ENCODE measurements at regions not wholly inside any gene's neighbourhood (a gene's known extent, or its start where the extent isn't known, plus 50 kb on each side); places are given as distances from the start of the nearest gene placed in this dataset.
"Not testable (repeated sequence)": the region's sequence is repeated elsewhere in the genome, so short reads cannot be mapped to it uniquely, and the experiment has no call there.

DNA sequence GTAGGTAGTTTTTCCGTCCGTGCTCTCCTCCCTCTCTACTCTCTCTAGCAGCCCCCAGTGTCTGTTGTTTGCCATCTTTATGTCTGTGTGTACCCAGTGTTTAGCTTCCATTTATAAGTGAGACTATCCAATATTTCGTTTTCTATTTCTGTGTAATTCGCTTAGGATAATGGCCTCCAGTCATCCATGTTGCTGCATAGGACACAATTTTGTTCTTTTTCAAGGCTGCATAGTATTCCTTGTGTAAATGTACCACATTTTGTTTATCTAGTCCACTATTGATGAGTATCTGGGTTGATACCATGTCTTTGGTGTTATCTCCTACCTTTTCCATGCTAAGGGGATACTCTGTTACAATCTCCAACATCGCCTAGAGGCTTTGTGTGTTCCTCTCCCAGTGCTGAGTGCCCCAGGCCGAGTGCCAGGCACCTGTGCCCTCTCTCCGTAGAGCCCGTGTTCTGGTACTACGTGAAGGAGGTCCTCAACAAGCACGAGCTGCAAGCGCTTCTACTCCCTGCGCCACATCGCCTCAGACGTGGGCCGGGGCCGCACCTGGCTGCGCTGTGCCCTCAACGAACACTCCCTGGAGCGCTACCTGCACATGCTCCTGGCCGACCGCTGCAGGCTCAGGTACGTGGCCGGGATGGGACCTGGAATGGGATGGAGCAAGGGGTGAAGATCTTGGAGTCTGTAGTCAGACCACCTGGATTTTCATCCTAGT lies 51.0 kb downstream of the NPIPB11 start:
- POLR2A ChIA-PET; H3K4me1 ChIP-seq (ENCODE audit: control insufficient read depth in 2 of 2, insufficient read depth in 2 of 2, low read length in 2 of 2); intact Hi-C loops (cut with micrococcal nuclease); H3K9me3 ChIP-seq (ENCODE audit: control insufficient read depth in 2 of 3, low read length in 3 of 3); H3K36me3 ChIP-seq (ENCODE audit: control insufficient read depth in 2 of 3, insufficient read depth in 3 of 3, low read length in 3 of 3); H3K4me3 Mint-ChIP-seq; H3K4me1 Mint-ChIP-seq; ATAC-seq; H3K27me3 Mint-ChIP-seq; H3K27ac Mint-ChIP-seq; CTCF ChIA-PET; H3K27ac ChIP-seq (ENCODE audit: low read depth, low read length); H3K27me3 ChIP-seq (ENCODE audit: control insufficient read depth in 2 of 2, insufficient read depth in 2 of 2, low read length in 2 of 2); DNase-seq; H3K9me3 Mint-ChIP-seq; H3K36me3 Mint-ChIP-seq; H3K4me3 ChIP-seq (ENCODE audit: low read length): not testable (repeated sequence)

DNA sequence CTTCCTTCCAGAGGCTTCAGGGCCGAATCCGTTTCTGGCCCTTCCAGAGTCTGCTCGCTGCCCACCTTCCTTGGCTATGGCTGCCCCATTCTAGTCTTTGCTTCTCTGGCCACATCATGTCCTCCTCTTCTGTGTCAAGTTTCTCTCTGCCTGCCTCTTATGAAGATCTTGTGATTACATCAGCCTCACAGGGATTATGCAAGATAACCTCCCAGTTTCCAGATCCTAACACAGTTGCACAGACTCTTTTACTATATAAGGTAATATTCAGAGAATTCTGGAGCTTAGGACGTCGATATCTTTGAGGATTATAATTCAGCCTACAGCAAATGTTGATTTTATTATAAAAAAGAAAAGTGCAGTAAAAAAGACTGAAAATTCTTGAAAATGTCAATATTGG lies 52.1 kb downstream of the NPIPB11 start:
- H3K27me3 ChIP-seq (ENCODE audit: control insufficient read depth in 2 of 2, insufficient read depth in 2 of 2, low read length in 2 of 2); H3K27me3 Mint-ChIP-seq; H3K4me1 ChIP-seq (ENCODE audit: control insufficient read depth in 2 of 2, insufficient read depth in 2 of 2, low read length in 2 of 2); H3K36me3 Mint-ChIP-seq; H3K36me3 ChIP-seq (ENCODE audit: control insufficient read depth in 2 of 3, insufficient read depth in 3 of 3, low read length in 3 of 3); H3K27ac ChIP-seq (ENCODE audit: low read depth, low read length); H3K4me3 ChIP-seq (ENCODE audit: low read length); CTCF ChIA-PET; H3K9me3 ChIP-seq (ENCODE audit: control insufficient read depth in 2 of 3, low read length in 3 of 3); H3K9me3 Mint-ChIP-seq; H3K4me1 Mint-ChIP-seq; H3K4me3 Mint-ChIP-seq; DNase-seq; H3K27ac Mint-ChIP-seq; POLR2A ChIA-PET; intact Hi-C loops (cut with micrococcal nuclease): not testable (repeated sequence)
- peak; percentile 18 for ATAC-seq

DNA sequence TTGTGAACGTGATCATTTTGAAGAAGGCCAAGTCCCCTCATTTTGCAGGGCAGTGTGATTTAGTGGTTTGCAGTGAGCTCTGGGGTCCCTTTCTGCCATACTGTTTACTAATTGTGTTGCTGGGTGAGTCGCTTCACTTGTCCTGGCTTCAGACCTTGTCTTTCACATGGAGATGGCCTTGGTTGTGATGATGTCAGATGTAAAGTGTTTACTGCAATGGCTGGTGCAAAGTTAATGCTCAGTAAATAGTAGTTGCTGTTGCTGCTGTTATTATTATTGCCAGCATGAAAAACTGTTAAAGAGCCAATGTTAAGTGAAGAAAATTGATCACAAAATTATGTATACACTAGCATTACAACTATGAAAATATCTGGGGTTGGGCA lies 53.9 kb downstream of the NPIPB11 start:
- intact Hi-C loops (cut with micrococcal nuclease); H3K4me1 ChIP-seq (ENCODE audit: control insufficient read depth in 2 of 2, insufficient read depth in 2 of 2, low read length in 2 of 2); ATAC-seq; H3K36me3 ChIP-seq (ENCODE audit: control insufficient read depth in 2 of 3, insufficient read depth in 3 of 3, low read length in 3 of 3); H3K4me3 Mint-ChIP-seq; H3K27ac Mint-ChIP-seq; H3K4me1 Mint-ChIP-seq; H3K9me3 ChIP-seq (ENCODE audit: control insufficient read depth in 2 of 3, low read length in 3 of 3); DNase-seq; H3K9me3 Mint-ChIP-seq; H3K36me3 Mint-ChIP-seq; CTCF ChIA-PET; POLR2A ChIA-PET; H3K4me3 ChIP-seq (ENCODE audit: low read length); H3K27me3 ChIP-seq (ENCODE audit: control insufficient read depth in 2 of 2, insufficient read depth in 2 of 2, low read length in 2 of 2); H3K27ac ChIP-seq (ENCODE audit: low read depth, low read length); H3K27me3 Mint-ChIP-seq: not testable (repeated sequence)

DNA sequence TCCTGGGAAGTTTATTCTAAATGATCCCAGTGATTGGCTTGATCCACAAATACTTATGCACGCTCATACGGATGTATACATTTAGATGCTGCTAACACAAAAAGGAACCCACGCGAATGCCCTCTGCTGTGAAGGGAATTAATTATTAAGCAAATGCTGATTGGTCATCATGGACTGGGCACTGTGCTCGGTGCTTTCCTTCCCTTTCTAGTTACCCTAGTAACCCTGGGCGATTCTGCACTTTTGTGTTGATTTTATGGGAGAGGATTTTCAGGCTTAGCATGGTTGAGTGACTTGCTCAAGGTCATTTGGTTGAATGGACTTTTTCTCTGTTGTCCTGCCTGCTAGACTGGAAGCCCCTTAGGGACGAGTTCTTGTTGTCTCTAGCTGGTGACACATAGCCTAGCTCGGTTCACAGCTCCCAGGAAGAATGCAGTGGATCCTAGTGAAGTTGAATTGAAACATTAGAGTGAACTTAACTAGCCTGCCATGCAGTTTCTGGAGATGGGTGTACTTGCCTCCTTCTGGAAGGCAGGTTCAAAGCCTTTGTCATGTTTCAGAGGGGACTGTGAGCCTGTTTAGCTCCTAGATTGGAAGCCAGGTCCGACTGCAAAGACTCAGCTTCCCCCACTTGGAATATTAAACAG lies 54.4 kb downstream of the NPIPB11 start:
- H3K27me3 Mint-ChIP-seq, H3K36me3 Mint-ChIP-seq, CTCF ChIA-PET: not testable (repeated sequence)

DNA sequence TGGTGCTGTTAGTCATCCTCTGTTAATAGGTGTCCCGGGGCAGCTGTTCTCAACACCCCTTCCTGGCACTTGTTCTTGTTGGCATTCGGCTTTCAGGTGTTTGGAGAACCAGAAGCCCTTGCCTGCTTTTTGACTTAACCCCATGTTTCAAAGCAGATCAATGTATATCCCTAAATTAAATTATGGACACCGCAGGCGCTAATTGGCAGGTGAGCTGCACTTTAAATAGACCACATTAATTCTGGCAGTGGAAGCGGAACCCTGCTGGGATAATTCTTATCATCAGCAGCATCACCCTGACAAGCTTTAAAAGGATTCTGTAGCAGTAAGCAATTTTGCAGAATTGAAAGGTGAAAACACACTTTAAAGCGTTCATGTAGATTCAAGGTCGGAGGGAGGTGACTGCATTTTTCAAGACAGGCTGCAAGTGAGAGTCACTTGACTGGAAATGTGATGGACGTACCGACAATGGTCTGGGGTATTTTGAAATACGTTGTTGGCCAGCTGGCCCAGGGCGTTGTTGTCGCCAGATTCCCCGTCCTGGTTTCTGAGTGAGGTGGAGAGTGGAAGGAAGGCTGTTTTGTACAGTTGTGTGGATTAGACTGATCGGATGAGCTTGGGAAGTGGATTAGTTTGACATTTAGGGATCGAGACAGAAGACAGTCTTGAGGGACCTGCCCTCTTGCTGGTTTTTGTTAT lies 55.1 kb downstream of the NPIPB11 start:
- DNase-seq; H3K4me3 ChIP-seq (ENCODE audit: low read length); intact Hi-C loops (cut with micrococcal nuclease); H3K27me3 ChIP-seq (ENCODE audit: control insufficient read depth in 2 of 2, insufficient read depth in 2 of 2, low read length in 2 of 2); H3K27me3 Mint-ChIP-seq; POLR2A ChIA-PET; H3K36me3 ChIP-seq (ENCODE audit: control insufficient read depth in 2 of 3, insufficient read depth in 3 of 3, low read length in 3 of 3); H3K9me3 ChIP-seq (ENCODE audit: control insufficient read depth in 2 of 3, low read length in 3 of 3); H3K4me1 ChIP-seq (ENCODE audit: control insufficient read depth in 2 of 2, insufficient read depth in 2 of 2, low read length in 2 of 2); H3K4me3 Mint-ChIP-seq; H3K9me3 Mint-ChIP-seq; H3K4me1 Mint-ChIP-seq; CTCF ChIA-PET; H3K36me3 Mint-ChIP-seq; ATAC-seq; H3K27ac ChIP-seq (ENCODE audit: low read depth, low read length): not testable (repeated sequence)
- H3K27ac Mint-ChIP-seq = peak overlapping the region in 1 of 9 donors; percentile 25

More for the DNA sequence above, 54.4 kb downstream of the NPIPB11 start:
- H3K9me3 Mint-ChIP-seq; ATAC-seq; H3K27me3 ChIP-seq (ENCODE audit: control insufficient read depth in 2 of 2, insufficient read depth in 2 of 2, low read length in 2 of 2); DNase-seq; H3K9me3 ChIP-seq (ENCODE audit: control insufficient read depth in 2 of 3, low read length in 3 of 3); intact Hi-C loops (cut with micrococcal nuclease); H3K27ac Mint-ChIP-seq; H3K4me1 ChIP-seq (ENCODE audit: control insufficient read depth in 2 of 2, insufficient read depth in 2 of 2, low read length in 2 of 2); H3K27ac ChIP-seq (ENCODE audit: low read depth, low read length); H3K4me1 Mint-ChIP-seq; H3K4me3 Mint-ChIP-seq; H3K4me3 ChIP-seq (ENCODE audit: low read length); POLR2A ChIA-PET; H3K36me3 ChIP-seq (ENCODE audit: control insufficient read depth in 2 of 3, insufficient read depth in 3 of 3, low read length in 3 of 3): not testable (repeated sequence)

DNA sequence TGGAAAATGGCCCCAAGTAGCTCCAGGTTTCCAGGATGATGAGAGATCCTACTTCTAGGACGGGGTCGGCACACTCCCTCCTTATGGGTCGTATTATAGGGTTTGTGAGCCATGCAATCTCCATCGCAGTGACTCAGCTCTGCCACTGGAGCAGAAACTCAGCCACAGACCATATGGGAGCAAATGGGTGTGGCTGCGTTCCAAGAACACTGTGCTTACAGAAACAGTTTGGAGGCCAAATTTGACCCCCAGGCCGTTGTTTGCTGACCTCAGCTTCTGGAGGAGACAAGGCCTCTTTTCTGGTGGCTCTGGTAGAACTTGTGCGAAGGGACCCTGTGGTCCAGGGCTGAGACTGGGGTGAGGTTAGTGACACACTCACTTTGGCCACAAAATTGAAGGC lies 56.5 kb downstream of the NPIPB11 start:
- H3K27me3 Mint-ChIP-seq; H3K36me3 ChIP-seq (ENCODE audit: control insufficient read depth in 2 of 3, insufficient read depth in 3 of 3, low read length in 3 of 3); H3K36me3 Mint-ChIP-seq; DNase-seq; H3K4me3 Mint-ChIP-seq; POLR2A ChIA-PET; H3K9me3 Mint-ChIP-seq; H3K4me1 ChIP-seq (ENCODE audit: control insufficient read depth in 2 of 2, insufficient read depth in 2 of 2, low read length in 2 of 2); CTCF ChIA-PET; H3K4me3 ChIP-seq (ENCODE audit: low read length); intact Hi-C loops (cut with micrococcal nuclease); H3K9me3 ChIP-seq (ENCODE audit: control insufficient read depth in 2 of 3, low read length in 3 of 3); H3K27me3 ChIP-seq (ENCODE audit: control insufficient read depth in 2 of 2, insufficient read depth in 2 of 2, low read length in 2 of 2); H3K27ac ChIP-seq (ENCODE audit: low read depth, low read length); ATAC-seq; H3K4me1 Mint-ChIP-seq; H3K27ac Mint-ChIP-seq: not testable (repeated sequence)

DNA sequence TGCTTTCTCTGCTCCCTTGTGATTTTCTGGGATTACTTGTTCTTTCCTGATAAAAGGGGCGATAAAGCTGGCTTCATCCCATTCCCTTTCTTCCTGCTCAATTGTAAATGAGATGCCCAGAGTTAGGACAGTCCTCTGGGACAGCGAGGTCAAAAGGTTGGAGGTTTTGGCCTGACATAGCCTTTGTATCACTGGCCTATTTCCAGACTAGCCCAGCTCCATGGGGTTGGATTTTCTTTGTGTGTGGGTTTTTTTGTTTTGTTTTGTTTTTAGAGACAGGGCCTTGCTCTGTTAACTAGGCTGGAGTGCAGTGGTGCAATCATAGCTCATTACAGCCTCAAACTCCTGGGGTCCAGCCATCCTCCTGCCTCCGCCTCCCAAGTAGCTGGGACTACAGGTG lies 57.8 kb downstream of the NPIPB11 start:
- H3K36me3 Mint-ChIP-seq; H3K4me3 ChIP-seq (ENCODE audit: low read length); H3K9me3 Mint-ChIP-seq; H3K9me3 ChIP-seq (ENCODE audit: control insufficient read depth in 2 of 3, low read length in 3 of 3); H3K27ac Mint-ChIP-seq; H3K4me1 ChIP-seq (ENCODE audit: control insufficient read depth in 2 of 2, insufficient read depth in 2 of 2, low read length in 2 of 2); H3K27me3 Mint-ChIP-seq; H3K4me3 Mint-ChIP-seq; intact Hi-C loops (cut with micrococcal nuclease); POLR2A ChIA-PET; H3K36me3 ChIP-seq (ENCODE audit: control insufficient read depth in 2 of 3, insufficient read depth in 3 of 3, low read length in 3 of 3); H3K27me3 ChIP-seq (ENCODE audit: control insufficient read depth in 2 of 2, insufficient read depth in 2 of 2, low read length in 2 of 2); H3K4me1 Mint-ChIP-seq; H3K27ac ChIP-seq (ENCODE audit: low read depth, low read length); ATAC-seq; CTCF ChIA-PET; DNase-seq: not testable (repeated sequence)

Measured in naive thymus-derived CD4-positive, alpha-beta T cell (primary cell).